HG03520 (cell line): ENCODE measurements at regions not wholly inside any gene's neighbourhood (a gene's known extent, or its start where the extent isn't known, plus 50 kb on each side); places are given as distances from the start of the nearest gene placed in this dataset.
A peak's percentile ranks its signal among the peaks of the same experiment; 100 is the strongest.
"Not testable (repeated sequence)": the region's sequence is repeated elsewhere in the genome, so short reads cannot be mapped to it uniquely, and the experiment has no call there.

ENCODE experiments used
- ATAC-seq: cut with Tn5 transposase; IDR thresholded peaks from one replicate; pipeline ENCODE4 v1.9.1; 2021; ENCODE audit warnings: mild to moderate bottlenecking, moderate library complexity; ENCODE audit not compliant: unreplicated experiment

DNA sequence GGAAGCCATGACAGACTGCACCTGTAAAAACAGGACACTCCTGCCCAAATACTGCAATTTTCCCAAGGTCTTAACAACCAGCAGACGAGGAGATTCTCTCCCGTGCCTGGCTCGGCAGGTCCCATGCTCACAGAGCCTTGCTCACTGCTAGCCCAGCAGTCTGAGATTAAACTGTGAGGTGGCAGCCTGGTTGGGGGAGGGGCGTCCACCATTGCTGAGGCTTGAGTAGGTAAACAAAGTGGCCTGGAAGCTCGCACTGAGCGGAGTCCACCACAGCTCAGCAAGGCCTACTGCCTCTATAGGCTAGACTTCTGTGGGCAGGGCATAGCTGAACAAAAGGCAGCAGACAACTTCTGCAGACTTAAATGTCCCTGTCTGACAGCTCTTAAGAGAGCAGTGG is 80.3 kb downstream of the ANXA5 start:
- not testable (repeated sequence) for ATAC-seq

DNA sequence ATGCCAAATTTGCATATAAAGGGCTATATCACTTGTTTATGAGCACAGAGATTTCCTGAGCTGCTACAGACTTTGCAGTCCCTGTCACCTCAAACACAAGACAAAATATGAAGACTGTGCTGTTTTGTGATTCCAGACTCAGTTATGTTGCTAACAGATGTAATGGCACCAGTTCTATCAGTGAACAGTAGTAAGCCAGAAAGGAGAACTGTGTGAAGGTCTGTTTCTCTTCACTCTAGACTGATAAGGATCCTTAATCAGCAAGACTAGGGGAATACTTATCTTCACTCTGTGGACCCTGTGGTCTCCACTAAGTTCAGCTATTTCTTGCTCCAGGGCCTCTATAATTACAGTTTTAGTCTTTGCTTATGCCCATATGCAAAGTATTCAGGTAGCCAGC is 82.7 kb downstream of the ANXA5 start:
- no peak for ATAC-seq

DNA sequence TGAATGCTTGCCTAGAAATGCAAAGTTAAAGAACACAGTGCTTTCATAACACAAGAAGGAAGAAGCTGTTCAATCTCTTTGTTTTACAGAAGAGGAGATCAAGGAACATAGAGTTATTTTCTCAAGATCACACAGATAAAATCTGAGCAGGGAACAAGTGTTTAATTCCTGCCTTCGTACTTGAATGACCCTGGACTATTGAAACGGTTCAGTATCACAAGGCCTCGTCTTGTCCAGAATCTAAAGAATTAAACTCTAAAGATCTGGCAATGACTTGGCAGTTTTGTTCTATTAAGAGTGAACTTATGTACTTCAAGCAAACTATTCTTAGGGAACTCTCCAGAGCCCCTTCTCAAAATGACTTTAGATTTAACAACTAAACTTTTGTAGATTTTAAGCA is 97.7 kb downstream of the ANXA5 start:
- no peak for ATAC-seq

DNA sequence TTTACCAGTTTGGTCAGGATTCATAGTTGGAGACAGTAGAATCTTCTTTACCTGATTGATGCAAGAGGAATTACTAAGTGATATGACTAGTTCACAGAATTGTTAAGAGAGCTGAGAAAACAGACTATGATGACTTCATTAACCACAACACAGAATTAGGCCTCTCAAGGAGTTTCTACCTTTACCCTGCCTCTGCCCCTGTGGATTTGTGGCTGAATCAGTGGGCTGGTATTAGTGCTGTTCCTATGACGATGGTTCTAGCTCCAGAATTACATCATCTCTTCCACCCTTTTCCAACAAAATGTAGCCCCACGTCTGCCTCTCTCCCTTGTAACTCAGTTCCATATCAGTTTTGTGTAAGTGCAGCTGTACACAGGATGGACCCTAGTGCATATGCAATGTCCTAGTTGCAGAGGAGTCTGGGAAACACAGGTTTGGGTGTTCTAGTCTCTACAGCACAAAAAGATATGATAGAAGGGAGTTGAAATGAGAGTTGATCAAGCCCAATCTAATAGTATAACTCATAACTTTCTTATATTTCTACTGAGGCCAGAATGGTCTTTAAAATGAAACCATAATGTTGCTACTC is 99.3 kb downstream of the ANXA5 start:
- ATAC-seq, result peak; percentile 74

DNA sequence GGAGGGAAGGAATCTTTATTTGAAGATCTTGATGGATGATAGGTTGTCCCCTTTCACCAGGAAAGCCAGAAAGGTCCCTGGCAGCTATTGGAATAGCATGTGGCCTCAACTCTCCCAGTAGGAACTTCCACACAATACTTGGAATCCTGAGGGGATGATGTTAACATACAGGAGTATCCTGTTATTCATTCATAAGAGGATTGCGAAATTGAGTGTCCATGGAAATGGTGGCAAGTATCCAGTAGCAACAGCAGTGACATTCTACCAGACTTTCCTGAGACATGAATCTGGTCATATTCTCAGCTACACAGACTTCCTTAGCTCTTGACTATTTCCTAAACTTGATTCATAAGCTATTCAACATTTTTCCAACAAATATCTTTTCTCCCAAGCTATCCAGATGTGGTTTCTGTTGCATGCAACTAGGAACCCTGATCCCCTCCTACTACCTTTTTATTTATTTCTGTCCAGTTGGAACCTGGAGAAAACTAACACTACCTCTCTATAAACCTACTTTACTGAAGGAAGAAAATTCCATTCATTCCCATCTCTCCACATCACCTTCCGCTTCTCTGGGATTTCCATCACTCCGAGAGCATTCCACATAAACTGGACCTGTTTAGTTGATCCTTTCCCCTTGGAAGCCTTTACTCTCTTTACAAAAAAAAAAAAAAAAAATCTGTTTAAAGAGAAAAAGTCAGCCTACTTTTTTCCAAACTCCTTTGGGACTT is 101.8 kb downstream of the ANXA5 start:
- no peak for ATAC-seq

DNA sequence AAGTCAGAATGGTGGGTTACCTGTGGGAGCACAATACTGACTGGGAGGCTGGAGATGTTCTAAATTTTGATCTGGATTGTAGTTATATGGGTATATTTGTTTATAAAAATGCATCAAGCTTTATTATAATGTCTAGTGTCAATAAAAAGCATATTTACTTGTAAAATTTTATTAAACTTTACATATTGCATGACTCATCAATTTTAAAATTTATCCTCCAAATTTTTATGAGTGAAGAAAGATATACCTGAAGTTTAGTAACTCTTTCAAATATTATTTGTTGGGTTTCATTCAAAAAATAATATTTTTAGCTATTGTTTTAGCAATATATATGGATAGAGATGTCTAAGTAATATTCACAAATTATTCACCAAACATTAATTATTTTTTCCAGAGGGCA is 103.0 kb downstream of the ANXA5 start:
- ATAC-seq, result no peak

DNA sequence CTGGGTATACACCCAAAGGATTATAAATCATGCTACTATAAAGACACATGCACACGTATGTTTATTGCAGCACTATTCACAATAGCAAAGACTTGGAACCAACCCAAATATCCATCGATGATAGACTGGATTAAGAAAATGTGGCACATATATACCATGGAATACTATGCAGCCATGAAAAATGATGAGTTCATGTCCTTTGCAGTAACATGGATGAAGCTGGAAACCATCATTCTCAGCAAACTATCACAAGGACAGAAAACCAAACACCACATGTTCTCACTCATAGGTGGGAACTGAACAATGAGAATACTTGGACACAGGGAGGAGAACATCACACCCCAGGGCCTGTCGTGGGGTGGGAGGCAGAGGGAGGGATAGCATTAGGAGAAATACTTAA is 104.5 kb downstream of the ANXA5 start:
- ATAC-seq, result not testable (repeated sequence)

DNA sequence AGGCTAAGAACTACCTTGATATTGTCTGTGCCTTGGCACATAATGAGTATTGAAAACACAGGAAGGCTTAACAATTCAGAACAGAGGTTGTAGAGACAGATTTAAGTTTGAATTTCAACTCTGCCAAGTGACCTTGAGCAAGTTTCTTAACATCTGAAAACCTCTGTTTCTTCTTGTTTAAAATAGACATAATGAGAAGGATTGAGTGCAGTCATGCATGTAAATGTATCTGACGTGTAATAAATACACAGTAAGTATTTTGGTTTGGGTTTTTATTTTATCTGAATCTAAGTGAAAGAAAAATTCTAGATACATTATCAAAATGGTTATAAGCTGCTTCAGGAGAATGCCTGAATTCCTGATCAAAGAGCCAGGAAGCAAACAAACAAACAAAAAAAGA is 111.9 kb downstream of the ANXA5 start:
- no peak for ATAC-seq

DNA sequence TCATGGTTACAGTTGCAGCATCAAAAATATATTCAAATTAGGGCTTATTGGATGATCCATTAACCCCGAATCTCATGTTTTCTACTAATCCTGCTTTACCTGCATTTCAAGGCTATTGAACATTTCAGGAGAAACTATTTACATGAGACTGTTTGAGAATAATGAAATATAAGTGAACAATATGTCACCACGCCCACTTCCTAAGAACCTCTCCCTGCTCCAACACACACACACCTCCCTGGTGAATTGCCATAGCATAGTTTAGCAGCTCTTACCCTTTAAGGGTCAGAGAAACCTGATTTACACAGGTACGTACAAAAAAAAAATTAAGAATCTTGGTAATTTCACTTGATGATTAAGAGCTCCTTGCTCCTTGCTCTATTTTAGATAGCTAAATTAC is 113.4 kb downstream of the ANXA5 start:
- no peak for ATAC-seq

DNA sequence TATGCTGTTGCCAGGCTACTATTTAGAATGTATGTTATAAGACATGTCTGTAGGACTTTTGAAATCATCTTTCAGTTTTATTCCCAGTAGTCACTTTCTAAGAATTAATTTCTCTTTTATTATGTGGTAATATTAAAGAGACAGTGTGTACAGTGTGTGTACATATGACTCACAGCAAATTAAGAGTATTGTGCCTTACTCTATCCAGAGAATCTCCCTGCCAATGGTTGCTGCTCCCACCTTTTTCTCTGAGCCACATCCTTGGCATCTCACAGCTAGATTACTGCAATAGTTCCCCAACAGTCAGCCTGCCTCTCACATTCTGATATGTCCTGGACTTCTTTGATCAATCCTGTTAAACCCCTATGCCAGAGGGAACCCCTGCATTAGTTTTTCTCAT is 114.5 kb downstream of the ANXA5 start:
- ATAC-seq, result no peak

DNA sequence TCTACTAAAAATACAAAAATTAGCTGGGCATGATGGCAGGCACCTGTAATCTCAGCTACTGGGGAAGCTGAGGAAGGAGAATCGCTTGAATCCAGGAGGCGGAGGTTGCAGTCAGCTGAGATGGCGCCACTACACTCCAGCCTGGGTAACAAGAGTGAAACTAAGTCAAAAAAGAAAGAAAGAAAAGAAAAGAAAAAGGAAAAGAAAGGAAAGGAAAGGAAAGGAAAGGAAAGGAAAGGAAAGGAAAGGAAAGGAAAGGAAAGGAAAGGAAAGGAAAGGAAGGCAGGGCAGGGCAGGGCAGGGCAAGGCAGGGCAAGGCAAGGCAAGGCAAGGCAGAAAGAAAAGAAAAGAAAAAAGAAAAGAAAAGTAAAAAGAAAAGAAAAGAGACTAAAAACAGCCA is 121.4 kb downstream of the ANXA5 start:
- not testable (repeated sequence) for ATAC-seq

DNA sequence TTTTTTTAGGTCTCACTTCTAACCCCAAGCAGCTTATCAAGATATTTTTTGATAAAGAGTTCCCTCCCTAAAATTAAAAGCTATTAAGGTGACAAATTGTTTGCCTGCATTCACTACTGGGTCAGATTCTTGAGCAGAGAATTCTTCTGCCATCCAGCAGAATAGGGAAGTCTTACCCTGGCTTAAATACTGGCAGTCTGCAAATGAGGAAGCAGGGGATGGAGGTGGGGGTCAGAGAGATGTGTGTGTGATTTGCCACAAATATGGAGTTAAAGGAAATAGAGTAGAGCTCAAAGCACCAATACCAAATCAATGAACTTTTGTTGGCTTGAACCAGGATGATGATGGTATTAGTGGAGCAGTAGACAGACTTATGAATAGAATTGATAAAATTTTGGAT is 122.2 kb downstream of the ANXA5 start:
- ATAC-seq, result no peak

DNA sequence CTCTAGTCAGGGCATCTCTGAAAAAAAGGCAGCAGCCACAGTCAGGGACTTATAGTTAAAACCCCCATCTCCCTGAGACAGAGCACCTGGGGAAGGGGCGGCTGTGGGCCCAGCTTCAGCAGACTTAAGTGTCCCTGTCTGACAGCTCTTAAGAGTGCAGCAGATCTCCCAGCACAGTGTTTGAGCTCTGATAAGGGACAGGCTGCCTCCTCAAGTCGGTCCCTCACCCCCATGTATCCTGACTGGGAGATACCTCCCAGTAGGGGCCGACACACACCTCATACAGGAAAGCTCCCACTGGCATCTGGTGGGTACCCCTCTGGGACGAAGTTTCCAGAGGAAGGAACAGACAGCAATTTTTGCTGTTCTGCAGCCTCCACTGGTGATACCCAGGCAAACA is 129.0 kb downstream of the ANXA5 start:
- ATAC-seq, result no peak

DNA sequence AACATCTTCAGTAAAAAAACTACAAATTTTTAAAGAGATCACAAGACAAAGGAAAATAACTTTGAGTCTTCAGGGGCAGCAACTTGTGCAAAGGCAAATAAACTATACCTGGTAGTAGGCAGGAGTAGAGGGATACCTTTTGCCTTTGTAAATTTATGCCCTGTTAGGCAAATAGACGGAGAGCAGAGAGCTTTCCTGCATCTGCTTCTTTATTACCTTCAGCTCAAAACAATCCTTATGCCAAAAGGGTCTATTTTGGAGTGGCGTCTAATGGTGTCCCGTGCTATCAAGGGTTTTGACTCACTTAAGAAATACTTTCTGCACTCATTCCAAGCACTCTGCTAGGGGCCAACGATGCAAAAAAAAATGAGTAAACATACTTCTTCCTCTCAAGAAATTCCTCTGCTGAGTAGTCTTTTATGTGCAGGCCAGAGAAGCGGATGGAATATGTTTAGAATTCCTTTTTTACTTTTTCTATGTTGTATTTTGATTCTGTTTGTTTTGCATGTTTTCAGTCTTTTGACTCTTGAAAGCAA is 131.9 kb downstream of the ANXA5 start:
- no peak for ATAC-seq

DNA sequence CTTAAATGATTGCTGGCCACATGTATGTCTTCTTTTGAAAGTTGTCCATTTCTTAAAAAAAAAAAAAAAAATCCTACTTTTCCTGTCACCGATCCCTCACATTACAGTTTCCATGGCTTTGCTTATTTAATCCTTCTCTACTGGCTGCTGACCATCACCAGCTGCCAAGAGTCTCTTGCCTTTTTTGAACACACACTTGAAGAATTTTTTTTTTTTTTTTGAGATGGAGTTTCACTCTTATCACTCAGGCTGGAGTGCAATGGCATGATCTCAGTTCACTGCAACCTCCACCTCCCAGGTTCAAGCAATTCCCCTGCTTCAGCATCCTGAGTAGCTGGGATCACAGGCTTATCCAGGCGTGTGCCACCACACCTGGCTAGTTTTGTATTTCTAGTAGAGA is 134.0 kb downstream of the ANXA5 start:
- ATAC-seq, result no peak

DNA sequence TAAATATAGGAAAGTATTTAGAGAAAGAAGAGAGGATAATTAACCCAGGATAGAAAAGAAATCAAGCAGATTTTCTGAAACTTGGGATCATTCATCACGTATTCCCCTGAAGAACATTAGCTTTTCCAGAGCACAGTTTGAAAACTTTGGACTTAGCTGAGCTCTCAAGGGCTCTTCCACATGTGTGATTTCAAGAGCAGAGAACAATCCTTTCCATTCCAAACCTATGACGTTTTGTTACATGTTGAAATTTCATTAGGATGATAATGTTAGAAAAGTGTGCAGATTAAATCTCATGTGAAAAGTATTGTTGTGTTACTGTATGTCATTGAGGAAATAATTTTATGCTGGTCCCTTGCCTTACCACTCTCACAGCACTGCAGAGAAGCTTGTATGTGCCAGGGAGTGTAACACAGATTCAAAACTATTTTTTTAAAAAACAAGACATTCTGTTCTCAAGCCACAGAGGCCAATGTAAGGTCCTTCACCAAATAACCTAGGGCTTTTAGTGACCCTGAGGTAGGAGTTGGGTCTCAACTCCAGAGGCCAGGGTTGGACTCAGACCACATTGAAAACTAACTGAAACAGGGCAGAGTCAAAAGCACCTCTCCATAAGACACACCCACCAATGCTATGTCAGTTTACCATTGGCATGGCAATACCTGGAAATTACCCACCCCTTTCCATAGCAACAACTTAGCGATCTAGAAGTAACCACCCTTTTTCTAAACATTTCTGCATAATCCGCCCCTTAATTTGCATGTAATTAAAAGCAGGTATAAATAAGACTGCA is 141.3 kb downstream of the ANXA5 start:
- no peak for ATAC-seq

DNA sequence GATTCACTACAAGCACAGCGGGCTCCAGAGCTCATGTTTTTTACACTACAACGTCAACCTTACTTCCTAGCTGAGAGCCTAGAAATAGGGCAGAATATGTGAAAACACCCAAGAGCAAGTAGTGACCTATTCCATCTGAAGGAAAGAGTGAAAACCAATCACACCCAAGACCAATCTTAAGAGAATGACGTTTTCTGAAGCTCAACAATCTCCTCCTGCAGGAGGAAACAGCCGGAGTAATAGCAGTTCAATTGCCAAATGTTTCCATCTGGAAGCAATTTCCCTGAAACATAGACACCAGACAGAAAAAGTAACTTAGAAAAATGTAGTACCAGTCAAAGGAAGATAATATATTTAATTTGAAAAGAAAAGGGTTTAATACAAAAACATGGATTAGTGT is 142.4 kb downstream of the ANXA5 start:
- ATAC-seq, result no peak

DNA sequence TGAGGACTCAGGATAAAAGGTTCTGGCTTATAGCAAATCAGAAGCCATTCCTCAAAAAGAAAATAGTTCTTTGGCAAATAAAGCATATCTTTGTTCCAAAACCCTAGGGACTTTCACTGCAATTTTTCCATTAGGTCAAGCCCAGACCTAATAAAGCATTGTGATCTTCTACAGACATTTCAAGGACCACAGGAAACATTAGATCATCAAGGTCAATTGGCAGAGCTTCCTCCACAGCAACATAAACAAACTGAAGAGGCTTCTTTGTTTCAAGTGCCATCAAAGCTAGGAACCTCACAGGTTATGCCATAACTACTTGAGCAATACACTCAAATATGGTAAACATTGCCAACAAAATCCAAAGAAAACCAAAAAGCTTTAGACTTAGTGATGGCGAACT is 144.9 kb downstream of the ANXA5 start:
- no peak for ATAC-seq

DNA sequence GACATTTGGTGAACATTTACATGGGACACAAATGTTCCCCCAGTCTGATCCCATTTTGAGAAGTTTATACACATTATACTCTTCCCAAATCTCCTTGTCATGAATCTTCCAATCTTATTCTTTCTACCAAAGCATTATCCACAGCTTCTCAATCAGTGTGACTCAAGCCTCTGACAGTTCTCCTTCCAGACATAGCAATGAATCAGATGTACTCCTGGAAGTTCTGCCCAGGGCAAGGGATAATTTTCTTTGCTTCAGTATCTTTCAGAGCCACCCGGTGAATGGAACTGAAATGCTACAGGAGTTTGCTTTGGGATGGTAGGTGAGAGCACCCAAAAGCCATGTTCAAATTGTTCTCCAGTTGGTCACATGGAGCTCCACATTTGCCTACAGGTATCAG is 145.5 kb downstream of the ANXA5 start:
- no peak for ATAC-seq

DNA sequence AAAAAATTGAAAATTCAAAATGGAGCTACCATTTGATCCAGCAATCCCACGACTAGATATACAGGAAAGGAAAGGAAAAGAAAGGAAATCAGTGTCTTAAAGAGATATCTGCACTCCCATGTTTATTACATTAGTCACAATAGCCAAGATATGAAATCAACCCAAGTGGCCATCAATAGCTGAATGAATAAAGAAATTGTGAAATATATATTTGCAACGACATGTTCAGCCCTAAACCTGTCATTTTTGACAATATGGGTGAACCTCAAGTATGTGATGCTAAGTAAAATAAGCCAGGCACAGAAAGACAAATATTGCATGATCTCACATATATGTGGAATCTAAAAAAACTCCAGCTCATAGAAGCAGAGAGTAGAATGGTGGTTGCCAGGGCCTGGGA is 155.1 kb downstream of the ANXA5 start:
- no peak for ATAC-seq

DNA sequence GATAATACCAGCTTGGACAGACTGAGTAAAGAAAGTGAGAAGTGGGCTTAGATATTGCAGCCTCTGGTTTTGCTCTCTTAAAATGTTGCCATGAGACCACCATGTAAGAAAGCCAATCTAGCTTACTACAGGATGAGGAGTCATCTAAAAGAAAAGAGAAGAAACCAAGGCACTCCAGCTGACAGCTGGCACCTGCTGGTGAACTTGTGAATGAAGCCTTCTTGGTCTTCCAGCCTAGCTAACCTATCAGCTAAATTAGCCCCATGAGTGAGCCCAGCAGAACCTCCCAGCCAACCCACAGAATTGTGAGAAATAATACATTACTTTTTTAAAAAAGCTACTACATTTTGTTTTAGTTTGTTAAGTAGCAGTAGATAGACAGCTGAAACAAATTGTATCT is 154.5 kb upstream of the QRFPR start:
- no peak for ATAC-seq

DNA sequence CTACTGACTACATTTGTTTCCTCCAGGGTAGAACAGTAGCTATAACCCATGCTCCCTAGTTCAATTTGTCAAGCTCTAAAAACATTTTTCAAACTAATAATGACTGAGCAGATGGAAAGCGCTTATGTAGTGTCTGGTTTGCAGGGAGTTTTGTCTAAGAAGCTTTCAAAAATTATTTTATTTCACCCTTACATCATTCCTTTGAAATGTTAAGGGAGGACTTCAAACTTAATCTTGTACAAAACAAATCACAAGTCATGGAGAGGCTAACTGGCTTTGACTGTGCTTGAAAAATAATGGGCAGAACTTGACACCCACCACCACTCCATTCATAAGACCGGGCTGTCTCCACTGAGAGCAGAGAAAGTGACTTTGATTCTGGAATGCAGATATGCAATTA is 153.4 kb upstream of the QRFPR start:
- ATAC-seq, result no peak
